Astrocyte (in vitro differentiated cells and primary cell): ENCODE measurements at regions not wholly inside any gene's neighbourhood (a gene's known extent, or its start where the extent isn't known, plus 50 kb on each side); places are given as distances from the start of the nearest gene placed in this dataset.

ENCODE experiments used
- DNase-seq: peaks from one replicate; pipeline ENCODE4 v3.0.0-alpha.2; 2010; ENCODE audit warnings: low read depth
- FAIRE-seq: peaks from 2 replicates; lab custom pipeline; 2011; peaks lifted over from hg19 to GRCh38; lab: Jason Lieb, UNC
- H2AFZ ChIP-seq: 2 replicates; pipeline ENCODE4 v1.6.0; 2012; ENCODE audit warnings: low read depth, low read length, inconsistent platforms
- H3K27ac ChIP-seq: 2 replicates; pipeline ENCODE4 v1.5.1; 2011; ENCODE audit warnings: low read depth, low read length, inconsistent platforms
- H3K27me3 ChIP-seq: 2 replicates; pipeline ENCODE4 v1.6.0; 2011; ENCODE audit warnings: low read length, inconsistent platforms; ENCODE audit not compliant: insufficient read depth
- H3K36me3 ChIP-seq: 2 replicates; pipeline ENCODE4 v1.5.1; 2011; ENCODE audit warnings: low read length, inconsistent platforms; ENCODE audit not compliant: insufficient read depth
- H3K4me1 ChIP-seq: 2 replicates; pipeline ENCODE4 v1.5.1; 2011; ENCODE audit warnings: low read length, inconsistent platforms; ENCODE audit not compliant: insufficient read depth
- H3K4me2 ChIP-seq: 2 replicates; pipeline ENCODE4 v1.6.0; 2012; ENCODE audit warnings: low read length, inconsistent platforms
- H3K4me3 ChIP-seq: 2 replicates; pipeline ENCODE4 v1.5.1; 2011; ENCODE audit warnings: low read depth, mild to moderate bottlenecking, low read length, inconsistent platforms; ENCODE audit not compliant: insufficient read depth
- H3K79me2 ChIP-seq: 2 replicates; pipeline ENCODE4 v1.6.0; 2012; ENCODE audit warnings: mild to moderate bottlenecking, low read length, inconsistent platforms; ENCODE audit not compliant: insufficient read depth
- H3K9ac ChIP-seq: 2 replicates; pipeline ENCODE4 v1.6.0; 2012; ENCODE audit warnings: mild to moderate bottlenecking, low read length, inconsistent platforms
- H3K9me3 ChIP-seq: 2 replicates; pipeline ENCODE4 v1.5.1; 2012; ENCODE audit warnings: low read depth, mild to moderate bottlenecking, low read length, inconsistent platforms; ENCODE audit not compliant: insufficient read depth
- H4K20me1 ChIP-seq: 2 replicates; pipeline ENCODE4 v1.6.0; 2012; ENCODE audit warnings: low read length, inconsistent platforms; ENCODE audit not compliant: insufficient read depth
- H3K27ac Mint-ChIP-seq: one replicate; pipeline ENCODE4 v1.8.0; 2021; ENCODE audit warnings: mild to moderate bottlenecking, mixed read lengths; ENCODE audit not compliant: unreplicated experiment
- H3K27me3 Mint-ChIP-seq: one replicate; pipeline ENCODE4 v1.8.0; 2021; ENCODE audit warnings: low read depth, mixed read lengths; ENCODE audit not compliant: unreplicated experiment
- H3K36me3 Mint-ChIP-seq: one replicate; pipeline ENCODE4 v1.8.0; 2021; ENCODE audit warnings: low read depth, mixed read lengths; ENCODE audit not compliant: unreplicated experiment
- H3K4me1 Mint-ChIP-seq: one replicate; pipeline ENCODE4 v1.8.0; 2021; ENCODE audit warnings: low read depth, mixed read lengths; ENCODE audit not compliant: unreplicated experiment
- H3K4me3 Mint-ChIP-seq: one replicate; pipeline ENCODE4 v1.8.0; 2021; ENCODE audit warnings: mild to moderate bottlenecking, moderate library complexity, mixed read lengths; ENCODE audit not compliant: unreplicated experiment
- H3K9me3 Mint-ChIP-seq: one replicate; pipeline ENCODE4 v1.8.0; 2021; ENCODE audit warnings: mild to moderate bottlenecking, mixed read lengths; ENCODE audit not compliant: unreplicated experiment
- CTCF ChIP-seq: IDR thresholded peaks from 2 replicates; pipeline ENCODE4 v1.5.1; 2011; ENCODE audit warnings: low read depth, mild to moderate bottlenecking, inconsistent platforms, low read length, moderate library complexity; ENCODE audit not compliant: insufficient read depth
- EZH2 ChIP-seq: IDR thresholded peaks from 2 replicates; pipeline ENCODE4 v1.6.1; 2012; ENCODE audit warnings: mild to moderate bottlenecking, low read length, inconsistent platforms; ENCODE audit not compliant: insufficient read depth

DNA sequence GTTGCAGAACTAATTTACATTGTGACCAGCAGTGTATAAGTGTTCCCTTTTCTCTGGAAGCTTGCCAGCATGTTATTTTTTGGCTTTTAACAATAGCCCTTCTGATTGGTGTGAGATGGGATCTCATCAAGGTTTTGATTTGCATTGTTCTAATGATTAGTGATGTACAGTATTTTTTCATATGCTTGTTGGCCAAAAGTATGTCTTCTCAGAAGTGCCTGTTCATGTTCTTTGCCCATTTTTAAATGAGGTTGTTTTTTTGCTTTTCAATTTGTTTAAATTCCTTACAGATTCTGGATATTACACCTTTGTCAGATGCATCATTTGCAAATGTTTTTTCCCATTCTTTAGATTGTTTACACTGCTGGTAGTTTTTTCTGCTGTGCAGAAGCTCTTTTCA lies 627.0 kb upstream of the CNTNAP2 start:
- no peak overlapping the region for H3K9ac ChIP-seq
- no peaks in the 10 kb centered on the region for H4K20me1 ChIP-seq
- TF ChIP-seq CTCF (no peak), EZH2 (no peak)
- peaks cover 3% of the 10 kb centered on the region for H3K9me3 ChIP-seq
- no peak for FAIRE-seq
- H2AFZ ChIP-seq = no peak overlapping the region
- Mint-ChIP-seq H3K9me3 (peaks cover 4% of the 10 kb centered on the region), H3K27me3 (no peaks in the 10 kb centered on the region), H3K4me1 (no peaks in the 10 kb centered on the region), H3K36me3 (no peaks in the 10 kb centered on the region), H3K27ac (no peak overlapping the region), H3K4me3 (no peak overlapping the region)
- H3K4me2 ChIP-seq = no peak overlapping the region
- no peak overlapping the region for H3K4me3 ChIP-seq
- H3K27ac ChIP-seq = no peak overlapping the region
- H3K36me3 ChIP-seq = no peaks in the 10 kb centered on the region
- no peaks in the 10 kb centered on the region for H3K79me2 ChIP-seq
- DNase-seq = no peak
- H3K27me3 ChIP-seq = no peaks in the 10 kb centered on the region
- no peaks in the 10 kb centered on the region for H3K4me1 ChIP-seq

- DNase-seq (no peak), FAIRE-seq (no peak)
- Mint-ChIP-seq H3K9me3 (peaks cover 4% of the 10 kb centered on the region), H3K36me3 (no peaks in the 10 kb centered on the region), H3K27ac (no peak overlapping the region), H3K27me3 (no peaks in the 10 kb centered on the region), H3K4me1 (no peaks in the 10 kb centered on the region), H3K4me3 (no peak overlapping the region)
- H2AFZ ChIP-seq = no peak overlapping the region
- H3K9me3 ChIP-seq = peaks cover 3% of the 10 kb centered on the region
- H3K36me3 ChIP-seq = no peaks in the 10 kb centered on the region
- no peak overlapping the region for H3K4me3 ChIP-seq
- no peak for TF ChIP-seq EZH2
- TF ChIP-seq CTCF = no peak
- no peak overlapping the region for H3K27ac ChIP-seq
- H3K4me1 ChIP-seq = no peaks in the 10 kb centered on the region
- no peaks in the 10 kb centered on the region for H3K27me3 ChIP-seq
- H3K79me2 ChIP-seq = no peaks in the 10 kb centered on the region
- no peaks in the 10 kb centered on the region for H4K20me1 ChIP-seq
- no peak overlapping the region for H3K4me2 ChIP-seq
- H3K9ac ChIP-seq = no peak overlapping the region
Measured at GRCh38 chr7:145488816-145489215, 627.8 kb upstream of the CNTNAP2 start.

DNA sequence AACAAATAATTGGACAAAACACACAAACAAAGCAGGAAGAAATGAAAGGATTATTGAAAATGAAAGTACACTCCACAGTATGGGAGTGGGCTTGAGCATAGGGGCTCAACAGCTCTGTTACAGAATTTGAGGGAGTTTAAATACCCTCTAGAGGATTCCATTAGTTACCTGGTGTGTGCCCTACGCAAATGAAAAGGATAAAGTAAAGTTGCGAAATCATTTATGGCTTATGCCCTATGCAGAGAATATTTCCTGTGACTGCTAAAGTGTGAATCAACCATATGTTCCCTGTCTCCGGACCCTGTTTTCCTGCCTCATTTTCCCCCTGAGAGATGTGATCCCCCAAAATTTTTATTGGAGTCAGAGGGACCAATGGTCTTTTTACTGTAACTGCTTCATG lies 634.6 kb upstream of the CNTNAP2 start:
- Histone ChIP-seq H3K9ac (no peak overlapping the region), H3K4me2 (no peak overlapping the region), H3K36me3 (no peaks in the 10 kb centered on the region), H3K79me2 (no peaks in the 10 kb centered on the region), H3K4me3 (no peak overlapping the region), H4K20me1 (no peaks in the 10 kb centered on the region), H3K4me1 (no peaks in the 10 kb centered on the region), H3K27me3 (no peaks in the 10 kb centered on the region), H3K9me3 (peaks cover 3% of the 10 kb centered on the region), H2AFZ (no peak overlapping the region), H3K27ac (no peak overlapping the region)
- DNase-seq (no peak), FAIRE-seq (no peak)
- H3K4me1 Mint-ChIP-seq = no peaks in the 10 kb centered on the region
- no peak overlapping the region for H3K4me3 Mint-ChIP-seq
- H3K27ac Mint-ChIP-seq = no peak overlapping the region
- no peaks in the 10 kb centered on the region for H3K36me3 Mint-ChIP-seq
- no peaks in the 10 kb centered on the region for H3K9me3 Mint-ChIP-seq
- TF ChIP-seq EZH2 (no peak), CTCF (no peak)
- H3K27me3 Mint-ChIP-seq = no peaks in the 10 kb centered on the region
